ENCODE measurements at regions not wholly inside any gene's neighbourhood (a gene's known extent, or its start where the extent isn't known, plus 50 kb on each side); places are given as distances from the start of the nearest gene placed in this dataset.

- Histone ChIP-seq H3K27ac (ENCODE audit: low read length) (no peak overlapping the region), H3K27me3 (ENCODE audit: control insufficient read depth, insufficient read depth, low read length) (no peaks in the 10 kb centered on the region), H3K4me3 (ENCODE audit: low read length) (no peak overlapping the region), H3K4me1 (ENCODE audit: control insufficient read depth, insufficient read depth, low read length) (no peaks in the 10 kb centered on the region), H3K36me3 (ENCODE audit: control insufficient read depth, insufficient read depth, low read length) (no peaks in the 10 kb centered on the region), H3K9me3 (ENCODE audit: control insufficient read depth, insufficient read depth, low read length) (no peaks in the 10 kb centered on the region)
- H3K9me3 Mint-ChIP-seq = peaks cover 5 to 7% of the 10 kb centered on the region in 2 donors
- ATAC-seq (no peak), DNase-seq (no peak)
- no peaks in the 10 kb centered on the region for H3K36me3 Mint-ChIP-seq
- H3K4me1 Mint-ChIP-seq = no peaks in the 10 kb centered on the region
- H3K27ac Mint-ChIP-seq = no peak overlapping the region
- H3K27me3 Mint-ChIP-seq (ENCODE audit: low read depth in 2 of 2) = no peaks in the 10 kb centered on the region
- intact Hi-C loops (cut with micrococcal nuclease) = no loop called here
- H3K4me3 Mint-ChIP-seq = no peak overlapping the region
- WGBS (ENCODE audit: insufficient coverage) = 57% methylated on average over 3 of the region's 3 CpGs
- TF ChIP-seq CTCF (IDR thresholded peaks at IDR 0.05) = no peak
Measured at GRCh38 chr16:13517841-13518240, 402.1 kb upstream of the ERCC4 start.

- Histone ChIP-seq H3K4me3 (ENCODE audit: low read length) (no peak overlapping the region), H3K4me1 (ENCODE audit: control insufficient read depth, insufficient read depth, low read length) (no peaks in the 10 kb centered on the region), H3K27me3 (ENCODE audit: control insufficient read depth, insufficient read depth, low read length) (no peaks in the 10 kb centered on the region), H3K9me3 (ENCODE audit: control insufficient read depth, insufficient read depth, low read length) (no peaks in the 10 kb centered on the region), H3K27ac (ENCODE audit: low read length) (no peak overlapping the region), H3K36me3 (ENCODE audit: control insufficient read depth, insufficient read depth, low read length) (no peaks in the 10 kb centered on the region)
- H3K36me3 Mint-ChIP-seq = no peaks in the 10 kb centered on the region
- no peak overlapping the region for H3K4me3 Mint-ChIP-seq
- WGBS (ENCODE audit: insufficient coverage) = 65% methylated on average over 2 of the region's 2 CpGs
- intact Hi-C loops (cut with micrococcal nuclease) = no loop called here
- no peak for ATAC-seq
- TF ChIP-seq CTCF (IDR thresholded peaks at IDR 0.05) = no peak
- no peaks in the 10 kb centered on the region for H3K27me3 Mint-ChIP-seq (ENCODE audit: low read depth in 2 of 2)
- H3K27ac Mint-ChIP-seq = no peak overlapping the region
- no peaks in the 10 kb centered on the region for H3K4me1 Mint-ChIP-seq
- DNase-seq = no peak
- H3K9me3 Mint-ChIP-seq = peaks cover 0 to 7% of the 10 kb centered on the region in 2 donors
Measured at GRCh38 chr16:13519871-13520270, 400.1 kb upstream of the ERCC4 start.

- intact Hi-C loops (cut with micrococcal nuclease) = no loop called here
- Histone ChIP-seq H3K27ac (ENCODE audit: low read length) (no peak overlapping the region), H3K36me3 (ENCODE audit: control insufficient read depth, insufficient read depth, low read length) (no peaks in the 10 kb centered on the region), H3K9me3 (ENCODE audit: control insufficient read depth, insufficient read depth, low read length) (no peaks in the 10 kb centered on the region), H3K4me1 (ENCODE audit: control insufficient read depth, insufficient read depth, low read length) (no peaks in the 10 kb centered on the region), H3K4me3 (ENCODE audit: low read length) (no peak overlapping the region), H3K27me3 (ENCODE audit: control insufficient read depth, insufficient read depth, low read length) (no peaks in the 10 kb centered on the region)
- no peak overlapping the region for H3K27ac Mint-ChIP-seq
- no peaks in the 10 kb centered on the region for H3K36me3 Mint-ChIP-seq
- no peak for TF ChIP-seq CTCF (IDR thresholded peaks at IDR 0.05)
- peaks cover 0 to 4% of the 10 kb centered on the region in 2 donors for H3K9me3 Mint-ChIP-seq
- no peak for DNase-seq
- no peak for ATAC-seq
- 60% methylated on average over 2 of the region's 2 CpGs for WGBS (ENCODE audit: insufficient coverage)
- H3K4me3 Mint-ChIP-seq = no peak overlapping the region
- H3K4me1 Mint-ChIP-seq = no peaks in the 10 kb centered on the region
- no peaks in the 10 kb centered on the region for H3K27me3 Mint-ChIP-seq (ENCODE audit: low read depth in 2 of 2)
Measured at GRCh38 chr16:13521356-13521755, 398.6 kb upstream of the ERCC4 start.

- no peaks in the 10 kb centered on the region for H3K27me3 ChIP-seq (ENCODE audit: control insufficient read depth, insufficient read depth, low read length)
- 84% methylated on average over 5 of the region's 7 CpGs for WGBS (ENCODE audit: insufficient coverage)
- peaks cover 0 to 5% of the 10 kb centered on the region in 2 donors for H3K9me3 Mint-ChIP-seq
- intact Hi-C loops (cut with micrococcal nuclease) = no loop called here
- no peak overlapping the region for H3K4me3 Mint-ChIP-seq
- H3K27me3 Mint-ChIP-seq (ENCODE audit: low read depth in 2 of 2) = no peaks in the 10 kb centered on the region
- H3K4me1 Mint-ChIP-seq = no peaks in the 10 kb centered on the region
- H3K27ac Mint-ChIP-seq = no peak overlapping the region
- H3K4me3 ChIP-seq (ENCODE audit: low read length) = no peak overlapping the region
- ATAC-seq (no peak), DNase-seq (no peak)
- H3K36me3 ChIP-seq (ENCODE audit: control insufficient read depth, insufficient read depth, low read length) = no peaks in the 10 kb centered on the region
- H3K36me3 Mint-ChIP-seq = no peaks in the 10 kb centered on the region
- no peak overlapping the region for H3K27ac ChIP-seq (ENCODE audit: low read length)
- H3K9me3 ChIP-seq (ENCODE audit: control insufficient read depth, insufficient read depth, low read length) = no peaks in the 10 kb centered on the region
- TF ChIP-seq CTCF (IDR thresholded peaks at IDR 0.05) = no peak
- no peaks in the 10 kb centered on the region for H3K4me1 ChIP-seq (ENCODE audit: control insufficient read depth, insufficient read depth, low read length)
Measured at GRCh38 chr16:13527332-13527731, 392.6 kb upstream of the ERCC4 start.

All from natural killer cell (primary cell).